HS-27A (cell line): ENCODE measurements at regions not wholly inside any gene's neighbourhood (a gene's known extent, or its start where the extent isn't known, plus 50 kb on each side); places are given as distances from the start of the nearest gene placed in this dataset.

Source experiments
- DNase-seq: peaks from one replicate; pipeline ENCODE4 v3.0.0-alpha.2; 2012; ENCODE audit warnings: low read depth, missing footprints

DNA sequence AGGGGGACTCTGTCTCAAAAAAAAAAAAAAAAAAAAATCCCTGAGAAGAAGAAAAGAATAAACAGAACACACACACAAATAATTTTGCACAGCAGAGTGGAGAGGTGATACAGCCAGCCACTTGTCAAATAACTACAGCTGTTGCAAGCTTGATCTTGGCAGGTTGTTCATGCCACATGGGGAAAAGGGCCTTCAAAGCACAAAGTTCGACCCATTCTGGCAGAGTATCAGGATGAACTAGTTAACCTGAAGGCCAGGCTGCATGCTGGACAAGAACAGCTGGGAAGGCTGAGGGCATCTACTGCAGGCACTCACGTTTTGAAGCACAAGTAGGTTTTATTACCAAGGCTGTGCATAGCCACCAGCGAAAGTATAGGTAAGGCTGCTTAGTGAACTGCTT lies 104.1 kb downstream of the KCTD15 start:
- DNase-seq = no peak

DNA sequence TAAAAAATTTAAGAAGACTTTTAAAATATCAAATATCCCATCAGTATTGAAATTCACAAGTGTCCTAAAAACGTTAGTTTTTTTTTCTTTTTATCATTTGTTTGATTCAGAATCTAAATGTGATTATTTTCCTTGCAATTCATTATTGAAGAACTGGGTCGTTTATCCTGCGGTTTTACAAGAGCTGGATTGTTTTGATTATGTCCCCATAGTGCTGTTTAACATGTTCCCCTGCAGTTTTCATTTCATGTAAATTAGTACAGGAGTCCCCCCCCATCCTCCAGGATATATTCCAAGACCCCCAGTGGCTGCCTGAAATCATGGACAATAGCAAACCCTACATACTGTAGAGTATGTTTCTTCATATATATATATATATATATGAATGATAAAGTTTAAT lies 105.7 kb downstream of the KCTD15 start:
- no peak for DNase-seq

DNA sequence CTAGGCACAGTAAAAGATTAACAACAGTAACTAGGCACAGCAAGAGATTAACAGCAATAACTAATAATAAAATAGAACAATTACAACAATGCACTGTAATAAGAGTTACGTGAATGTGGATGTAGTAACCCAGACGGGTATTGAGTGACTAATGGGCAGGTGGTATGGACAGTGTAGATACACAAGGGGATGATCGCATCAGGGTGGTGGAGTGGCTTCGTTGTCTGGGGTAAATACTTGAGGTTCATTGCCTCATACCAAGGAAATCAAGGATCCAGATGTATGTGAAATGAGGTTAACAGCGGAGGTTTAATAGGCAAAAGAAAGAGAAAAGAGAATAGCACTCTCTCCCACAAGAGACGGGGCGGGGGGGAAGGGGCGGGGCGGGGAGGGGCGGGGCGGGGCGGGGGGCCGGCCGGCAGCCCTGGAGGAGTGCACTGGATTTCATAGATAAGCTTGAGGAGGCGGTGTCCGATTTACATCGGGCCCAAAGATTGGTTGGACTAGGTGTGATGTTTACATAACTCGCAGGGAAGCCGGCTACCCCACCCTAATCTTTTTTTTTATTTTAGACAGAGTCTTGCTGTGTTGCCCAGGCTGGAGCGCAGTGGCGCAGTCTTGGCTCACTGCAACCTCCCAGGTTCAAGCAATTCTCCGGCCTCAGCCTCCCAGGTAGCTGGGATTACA lies 106.3 kb downstream of the KCTD15 start:
- no peak for DNase-seq

DNA sequence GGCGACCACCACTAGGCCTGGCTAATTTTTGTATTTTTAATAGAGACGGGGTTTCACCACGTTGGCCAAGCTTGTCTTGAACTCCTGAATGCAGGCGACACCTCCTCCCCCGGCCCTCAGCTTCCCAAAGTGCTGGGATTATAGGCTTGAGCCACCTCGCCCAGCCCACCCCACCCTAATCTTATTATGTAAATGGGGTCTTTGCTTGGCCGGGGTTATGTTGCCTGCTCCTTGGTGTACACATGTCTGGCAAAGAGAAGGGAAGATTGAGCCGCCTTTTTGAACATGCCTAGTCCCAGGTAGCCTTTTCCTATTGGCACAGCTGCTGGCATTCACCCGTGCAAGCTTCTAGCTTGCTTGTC lies 106.8 kb downstream of the KCTD15 start:
- DNase-seq = no peak

DNA sequence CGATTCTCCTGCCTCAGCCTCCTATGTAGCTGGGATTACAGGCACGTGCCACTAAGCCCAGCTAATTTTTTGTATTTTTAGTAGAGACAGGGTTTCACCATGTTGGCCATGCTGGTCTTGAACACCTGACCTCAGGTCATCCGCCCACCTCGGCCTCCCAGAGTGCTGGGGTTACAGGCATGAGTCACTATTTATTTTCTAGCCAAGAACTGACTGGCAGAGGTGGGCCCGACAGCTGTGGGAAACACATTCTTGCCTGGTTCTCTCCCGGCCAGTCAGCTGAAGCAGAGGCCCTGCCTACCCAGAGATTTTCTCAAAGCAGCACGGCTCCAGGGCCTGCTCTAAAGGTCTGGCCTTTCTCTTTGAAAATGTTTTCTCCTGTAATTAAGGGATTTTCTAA lies 108.0 kb downstream of the KCTD15 start:
- DNase-seq = no peak

DNA sequence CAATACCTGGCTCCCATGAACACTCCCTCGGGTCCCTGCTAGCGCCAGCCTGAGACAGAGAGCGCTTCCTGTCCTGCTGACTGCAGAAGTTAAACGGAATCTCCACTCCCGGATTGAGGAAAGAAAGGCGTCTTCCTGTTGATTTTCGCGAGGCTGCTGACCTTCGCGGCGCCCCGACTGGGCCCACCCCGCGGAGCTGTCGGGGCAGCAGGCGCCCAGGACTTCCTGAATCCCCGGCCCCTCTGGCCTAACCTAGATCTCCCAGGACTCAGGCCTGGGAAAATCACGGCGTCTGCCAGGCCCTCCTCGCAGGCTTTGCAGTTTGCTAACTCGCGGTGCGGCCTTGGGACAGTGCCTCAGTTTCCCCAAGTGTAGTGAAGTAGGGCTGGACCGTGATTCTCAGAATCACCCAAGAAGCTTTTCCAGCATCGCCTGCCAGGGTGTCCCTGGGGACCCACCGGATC lies 108.8 kb downstream of the KCTD15 start:
- no peak for DNase-seq

DNA sequence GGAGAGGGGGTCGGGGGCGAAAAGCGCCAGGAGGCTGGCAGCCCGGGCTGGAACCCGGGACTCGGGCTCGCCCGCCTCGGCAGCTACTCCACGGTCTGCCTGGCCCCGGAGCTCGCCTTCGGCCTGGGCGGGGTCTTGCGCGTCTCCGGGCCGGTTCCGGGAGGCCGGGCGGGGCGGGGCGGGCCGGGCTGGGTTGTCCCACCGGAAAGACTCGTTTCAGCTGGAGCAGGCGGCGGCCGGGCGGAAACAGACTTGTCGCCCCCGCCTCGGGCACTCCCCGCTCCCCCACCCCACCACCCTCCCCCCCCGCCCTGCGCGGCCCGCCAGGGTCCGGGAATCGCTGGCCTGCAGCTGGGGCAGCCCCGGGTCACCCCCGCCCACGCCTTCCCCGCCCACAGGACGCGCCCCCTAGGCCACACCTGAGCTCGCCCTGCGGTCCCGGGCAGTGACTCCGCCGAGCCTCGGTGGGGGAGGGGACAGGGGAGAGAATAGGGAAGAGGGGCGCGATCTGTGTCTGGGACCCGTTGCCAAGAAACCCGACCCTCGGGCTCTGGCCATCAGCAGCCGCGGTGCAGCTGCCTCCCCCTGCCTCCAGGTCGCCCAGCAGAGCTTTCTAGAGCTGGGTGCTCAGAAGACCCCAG lies 109.4 kb downstream of the KCTD15 start:
- DNase-seq = no peak

DNA sequence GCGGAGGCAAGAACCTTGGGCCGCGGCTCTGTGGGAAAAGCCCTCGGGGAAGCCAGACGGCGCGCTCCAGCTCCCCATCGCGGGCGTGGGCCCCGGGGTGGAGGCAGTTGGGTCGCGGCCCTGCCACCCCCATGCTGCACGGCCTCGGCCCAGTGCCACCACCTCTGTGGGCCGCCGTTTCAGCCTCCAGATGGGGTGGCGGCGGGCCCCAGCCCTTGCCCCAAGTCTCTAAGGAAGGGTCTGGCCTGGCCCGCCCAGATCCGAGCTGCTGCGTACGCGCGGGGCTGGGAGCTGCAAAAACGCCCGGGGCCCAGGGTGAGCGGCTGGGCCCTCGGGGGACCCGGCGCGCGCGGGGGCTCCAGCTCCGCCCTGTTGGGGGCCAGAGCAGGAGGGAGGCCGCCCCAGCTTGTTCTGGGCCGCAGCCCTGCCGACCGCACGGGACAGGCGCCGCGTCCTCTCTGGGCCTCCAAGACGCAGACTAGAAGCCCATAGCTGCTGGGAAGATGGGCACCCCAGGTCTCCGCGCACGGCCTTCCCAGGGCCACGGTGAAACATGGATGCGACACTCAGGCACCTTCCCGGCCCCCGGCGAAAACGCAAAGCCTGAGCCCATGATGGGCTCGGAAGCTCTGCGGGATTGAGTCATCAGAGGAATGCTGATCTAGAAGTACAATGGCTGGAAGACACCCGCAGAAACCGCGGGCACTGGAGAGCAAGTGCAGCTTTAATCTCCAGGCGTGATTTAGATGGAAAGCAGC lies 110.1 kb downstream of the KCTD15 start:
- DNase-seq = no peak

DNA sequence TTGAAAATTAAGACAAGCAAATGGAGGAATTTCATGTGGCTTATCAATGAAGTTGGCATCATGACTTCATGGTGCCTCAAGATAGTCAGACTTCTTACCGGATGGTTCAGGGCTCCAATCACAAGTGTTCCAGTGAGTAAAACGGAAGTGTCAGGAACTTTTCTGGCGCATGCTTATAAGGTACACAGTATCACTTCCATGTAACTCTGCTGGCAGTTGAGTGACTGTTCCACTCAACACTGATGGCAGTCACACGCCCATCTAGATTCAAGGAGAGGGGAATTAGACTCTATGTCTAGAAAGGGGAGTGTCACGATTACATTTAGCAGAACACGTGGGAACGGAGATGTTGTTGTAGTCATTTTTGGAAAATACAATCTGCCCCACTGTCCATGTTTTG lies 114.3 kb downstream of the KCTD15 start:
- no peak for DNase-seq

DNA sequence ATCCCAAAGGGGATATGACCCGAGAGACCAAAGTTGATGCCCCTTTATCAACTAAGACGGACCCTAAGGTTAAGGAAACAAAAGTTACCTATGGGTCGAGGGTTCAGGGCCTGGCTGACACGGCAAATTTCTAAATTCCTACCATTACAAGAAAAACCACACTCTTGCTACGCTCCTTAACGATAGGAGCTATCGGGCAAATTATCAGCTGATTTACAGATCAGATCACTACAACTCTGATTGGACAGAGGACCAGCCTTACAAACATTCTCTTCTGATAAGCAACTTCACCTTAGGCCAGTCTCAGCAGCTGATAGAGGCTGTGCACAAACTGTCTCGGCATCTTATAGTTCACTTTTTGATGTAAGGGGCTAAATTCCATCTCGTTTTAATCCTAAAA lies 117.9 kb downstream of the KCTD15 start:
- no peak for DNase-seq

DNA sequence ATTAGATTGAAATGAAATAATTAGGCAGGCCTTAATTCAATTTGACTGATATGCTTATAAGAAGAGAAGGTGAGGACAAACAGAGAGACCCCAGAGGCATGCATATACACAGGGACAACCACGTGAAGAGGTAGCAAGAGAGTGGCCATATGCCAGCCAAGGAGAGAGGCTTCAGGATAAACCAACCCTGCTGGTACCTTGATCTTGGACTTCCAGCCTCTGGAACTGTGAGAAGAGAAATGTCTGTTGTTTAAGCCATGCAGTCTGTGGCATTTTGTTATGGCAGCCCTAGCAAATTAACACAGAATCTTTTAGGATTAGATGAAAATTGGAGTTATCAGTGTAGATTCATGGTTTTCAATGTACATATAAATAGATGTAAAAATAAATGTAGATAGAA lies 120.1 kb downstream of the KCTD15 start:
- no peak for DNase-seq

DNA sequence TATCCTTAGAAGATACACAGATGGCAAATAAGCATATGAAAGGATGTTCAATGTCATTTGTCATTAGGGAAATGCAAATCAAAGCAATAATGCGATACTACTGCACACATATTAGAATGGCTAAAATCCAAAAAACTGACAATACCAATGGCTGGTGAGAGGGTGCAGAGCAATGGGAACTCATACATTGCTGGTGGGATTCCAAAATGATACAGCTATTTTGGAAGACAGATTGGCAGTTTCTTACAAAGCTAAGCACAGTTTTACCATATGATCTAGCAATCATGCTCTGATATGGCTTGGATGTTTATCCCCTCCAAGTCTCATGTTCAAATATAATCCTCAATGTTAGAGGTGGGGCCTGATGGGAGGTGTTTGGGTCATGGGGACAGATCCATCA lies 122.6 kb downstream of the KCTD15 start:
- no peak for DNase-seq

DNA sequence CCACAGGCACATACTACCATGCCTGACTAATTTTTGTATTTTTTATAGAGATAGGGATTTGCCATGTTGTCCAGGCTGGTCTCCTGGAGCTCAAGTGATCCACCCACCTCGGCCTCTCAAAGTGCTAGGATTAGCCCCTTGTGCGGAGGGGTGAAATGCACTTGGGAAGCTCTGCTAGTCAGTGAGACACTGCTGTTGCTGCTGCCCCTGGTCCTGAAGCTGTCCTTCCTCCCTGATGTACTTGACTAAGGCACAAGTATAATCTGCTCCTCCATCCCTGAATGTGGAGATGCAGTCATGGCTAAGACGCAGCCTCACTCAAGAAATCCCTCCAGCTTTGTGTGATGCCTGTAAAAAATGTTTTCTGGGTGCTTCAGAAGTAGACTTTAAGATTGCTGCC lies 124.5 kb downstream of the KCTD15 start:
- DNase-seq = no peak

DNA sequence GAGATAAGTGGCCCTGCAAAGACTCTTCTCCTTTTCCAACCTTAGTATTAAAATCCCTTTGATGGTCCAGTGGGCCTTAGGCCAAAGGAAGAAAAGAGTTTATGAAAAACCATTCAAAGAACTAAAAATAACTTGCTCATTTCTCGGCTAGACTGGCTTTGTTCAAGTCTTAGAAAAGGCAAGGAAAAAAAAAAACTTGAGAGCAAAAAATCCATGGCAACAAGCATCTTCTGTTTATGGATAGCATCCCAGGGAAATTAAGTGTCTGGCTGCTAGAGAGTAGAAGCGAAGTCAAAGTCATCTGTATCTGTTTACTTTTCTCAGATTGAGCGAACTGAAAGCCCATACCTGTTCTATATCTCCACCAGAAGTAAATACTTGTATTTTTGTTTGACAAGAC lies 129.6 kb downstream of the KCTD15 start:
- no peak for DNase-seq

DNA sequence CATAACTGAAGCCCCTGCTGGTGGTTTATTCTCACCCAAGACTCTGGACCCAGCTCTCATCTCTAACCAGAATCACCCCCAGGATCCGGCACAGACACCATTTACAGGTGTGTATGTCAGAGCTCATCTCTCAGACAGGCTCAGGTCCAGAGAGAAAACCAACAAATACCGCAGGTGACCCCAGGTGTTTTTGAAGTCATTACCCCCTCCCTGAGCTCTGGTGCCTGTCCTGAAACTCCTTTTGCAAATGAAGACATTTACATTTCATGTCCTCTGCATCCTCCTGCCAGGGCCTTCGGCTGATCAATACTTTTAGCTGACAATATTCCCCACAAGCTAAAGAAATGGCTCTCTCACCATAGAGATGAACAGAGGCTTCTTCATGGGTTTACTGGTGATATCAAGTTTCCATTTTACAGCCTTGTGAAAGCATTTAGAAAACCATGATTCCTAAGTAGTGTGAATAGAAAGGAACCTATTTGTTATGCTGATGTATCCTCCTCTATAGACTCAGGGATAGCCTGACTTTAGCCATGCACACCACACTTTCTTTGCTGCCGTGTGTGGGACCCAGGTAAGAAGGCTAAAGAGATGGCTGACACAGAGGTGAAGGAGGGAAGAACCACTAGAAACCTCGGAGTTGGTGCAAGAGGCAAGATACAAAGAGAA lies 131.3 kb downstream of the KCTD15 start:
- no peak for DNase-seq

DNA sequence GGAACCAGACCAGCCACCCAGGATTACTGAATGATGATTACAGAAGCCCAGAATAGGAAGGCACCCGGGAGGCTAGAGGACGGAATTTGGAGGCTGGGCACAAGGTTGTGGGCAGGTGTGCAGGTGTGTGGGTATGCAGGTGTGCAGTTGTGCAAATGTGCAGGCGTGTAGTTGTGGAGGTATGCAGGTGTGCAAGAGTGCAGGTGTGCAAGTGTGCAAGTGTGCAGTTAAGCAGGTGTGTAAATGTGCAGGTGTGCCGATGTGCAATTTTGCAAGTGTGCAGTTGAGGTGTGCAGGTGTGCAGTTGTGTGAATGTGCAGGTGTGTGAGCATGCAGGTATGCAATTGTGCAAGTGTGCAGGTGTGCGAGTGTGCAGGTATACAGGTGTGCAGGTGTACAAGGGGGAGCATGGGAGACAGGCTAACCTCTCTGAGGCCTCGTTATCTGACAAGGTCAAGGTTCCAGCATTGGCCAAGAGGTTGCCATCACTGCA lies 131.8 kb downstream of the KCTD15 start:
- DNase-seq = no peak

DNA sequence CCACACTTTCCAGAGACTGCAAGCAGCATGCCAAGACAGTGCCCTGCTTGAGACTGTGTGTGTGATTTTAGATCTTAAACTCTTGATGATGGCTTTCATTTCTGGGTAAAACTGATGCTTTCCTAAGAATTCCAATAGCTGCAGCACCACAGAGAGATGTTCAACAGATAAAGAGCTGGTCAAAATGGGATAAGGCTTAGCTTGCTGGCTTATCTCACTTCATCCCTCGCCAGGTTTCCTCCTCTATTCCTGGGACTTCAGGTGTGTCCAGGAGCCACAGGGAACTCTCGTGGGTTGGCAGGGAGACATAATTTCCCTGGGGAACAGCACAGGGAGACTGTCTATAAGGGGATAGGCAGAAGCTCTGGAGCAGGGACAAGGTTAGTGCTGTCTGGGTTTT lies 137.3 kb downstream of the KCTD15 start:
- DNase-seq = no peak

DNA sequence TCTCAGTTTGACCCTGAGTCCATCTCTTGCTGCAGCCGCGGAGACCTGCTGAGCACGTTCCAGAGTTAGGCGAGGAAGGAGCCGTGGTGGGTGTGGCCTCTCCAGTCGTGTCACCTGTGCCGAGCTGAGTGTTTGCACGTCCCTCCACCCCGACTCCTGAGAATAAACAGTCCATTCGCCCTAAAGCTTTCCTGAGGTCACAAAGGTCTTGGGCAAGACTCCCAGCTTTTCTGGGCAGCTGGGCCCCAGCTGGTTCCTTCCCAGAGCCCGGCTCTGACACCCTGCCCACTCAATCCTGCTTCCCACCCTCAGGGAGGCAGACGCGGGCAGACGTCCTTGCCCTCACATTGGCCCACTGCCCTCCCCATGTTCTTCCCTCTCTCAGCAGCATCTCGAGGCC lies 142.2 kb downstream of the KCTD15 start:
- no peak for DNase-seq

DNA sequence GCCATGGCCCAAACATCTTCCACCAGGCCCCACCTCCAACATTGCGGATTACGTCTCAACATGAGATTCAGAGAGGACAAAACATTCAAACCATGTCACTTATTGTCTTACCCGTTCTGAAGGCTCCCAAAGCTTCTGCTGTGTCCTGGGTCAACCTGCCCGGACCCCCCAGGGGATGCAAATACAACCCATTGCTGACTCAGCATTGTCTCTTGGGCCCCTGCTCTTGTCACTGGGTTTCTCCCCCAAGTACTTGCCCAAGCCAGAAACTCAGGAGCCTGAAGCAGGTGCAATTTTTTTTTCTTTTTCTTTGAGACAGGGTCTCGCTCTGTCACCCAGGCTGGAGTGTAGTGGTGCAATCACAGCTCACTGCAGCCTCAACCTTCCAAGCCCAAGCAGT lies 144.5 kb downstream of the KCTD15 start:
- no peak for DNase-seq

DNA sequence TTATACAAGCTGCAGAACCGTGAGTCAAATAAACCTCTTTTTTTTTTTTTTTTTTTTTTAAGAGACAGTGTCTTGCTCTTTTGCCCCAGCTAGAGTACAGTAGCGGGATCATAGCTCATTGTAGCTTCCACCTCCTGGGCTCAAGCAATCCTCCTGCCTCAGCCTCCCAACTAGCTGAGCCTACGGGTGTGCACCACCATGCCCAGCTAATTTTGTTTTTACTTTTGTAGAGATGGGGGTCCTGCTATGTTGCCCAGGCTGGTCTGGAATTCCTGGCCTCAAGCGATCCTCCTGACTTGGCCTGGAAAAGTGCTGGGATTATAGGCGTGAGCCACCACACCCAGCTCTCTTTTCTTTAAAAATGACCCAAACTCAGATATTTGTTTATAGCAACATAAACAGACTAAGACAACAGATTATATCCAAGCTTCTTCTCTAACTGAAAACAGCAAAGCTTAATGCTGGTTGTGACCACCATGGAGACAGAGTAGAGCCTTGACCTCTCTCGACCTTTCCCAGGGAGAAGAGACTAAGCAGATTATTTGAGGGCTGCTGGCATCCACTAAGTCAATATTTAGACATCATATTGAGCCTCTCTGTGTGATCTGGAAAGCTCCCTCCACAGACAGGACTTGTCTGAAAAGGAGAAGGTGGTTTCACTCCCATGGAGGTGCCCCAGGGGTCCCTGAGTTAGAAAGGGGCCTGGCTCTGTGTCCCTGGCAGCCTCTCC lies 150.0 kb downstream of the KCTD15 start:
- DNase-seq = no peak

DNA sequence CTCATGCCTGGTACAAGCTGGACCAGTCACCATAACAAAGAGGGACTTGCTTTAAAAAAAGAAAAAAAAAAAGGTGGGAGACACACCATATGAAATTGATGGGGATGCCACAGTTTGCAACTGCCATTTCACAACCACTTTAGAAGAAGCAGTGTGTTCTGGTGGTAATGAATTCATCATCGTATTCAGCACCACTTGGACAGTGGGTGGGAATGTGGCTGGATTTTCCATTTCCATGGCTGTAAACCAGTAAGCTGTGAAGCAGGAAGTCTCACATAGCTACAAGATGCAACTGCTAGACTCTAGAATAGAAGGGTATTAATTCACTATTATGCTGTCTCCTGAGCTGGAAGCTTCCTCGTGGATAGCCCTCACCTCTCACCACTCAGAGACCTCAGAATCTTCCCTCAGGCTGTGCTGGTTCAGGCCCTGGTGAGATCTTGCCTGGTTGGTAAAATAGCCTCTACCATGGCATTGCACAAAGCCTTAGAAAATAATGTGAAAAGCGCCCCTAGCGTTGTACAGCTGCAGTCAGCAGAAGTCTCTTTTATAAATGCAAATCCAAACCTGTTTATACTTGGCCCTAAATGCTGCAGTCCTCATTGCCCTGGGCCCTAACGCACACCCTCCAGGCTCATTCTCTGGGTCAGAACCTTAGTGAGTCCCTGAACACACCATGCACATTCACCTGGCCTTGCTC lies 150.7 kb downstream of the KCTD15 start:
- no peak for DNase-seq
